GM21825 (cell line): ENCODE measurements at regions not wholly inside any gene's neighbourhood (a gene's known extent, or its start where the extent isn't known, plus 50 kb on each side); places are given as distances from the start of the nearest gene placed in this dataset.
"Not testable (repeated sequence)": the region's sequence is repeated elsewhere in the genome, so short reads cannot be mapped to it uniquely, and the experiment has no call there.

Experiments used
- ATAC-seq: cut with Tn5 transposase; IDR thresholded peaks from one replicate; pipeline ENCODE4 v1.9.1; 2021; ENCODE audit warnings: mild to moderate bottlenecking, moderate library complexity; ENCODE audit not compliant: unreplicated experiment

DNA sequence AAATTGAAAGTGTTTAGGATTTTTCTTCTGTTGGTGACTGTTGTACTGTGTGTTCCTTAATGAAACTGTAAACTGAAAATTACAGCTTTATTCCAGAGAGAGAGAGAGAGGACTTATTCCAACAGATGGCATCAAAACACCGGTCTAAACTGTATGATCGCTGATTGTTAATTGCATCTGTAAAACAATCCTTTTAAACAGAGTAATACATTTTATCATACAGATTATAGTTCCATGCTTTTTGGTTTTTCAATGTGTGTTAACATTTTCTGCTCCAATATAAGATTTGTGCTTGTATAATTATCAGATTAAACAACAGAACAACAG, 289.7 kb upstream of the DNAJC19 start:
- no peak for ATAC-seq

GRCh38 chr3:181278468-181279238, 289.1 kb upstream of the DNAJC19 start:
- ATAC-seq, result no peak

GRCh38 chr3:181276358-181276896, 286.9 kb upstream of the DNAJC19 start:
- no peak for ATAC-seq

DNA sequence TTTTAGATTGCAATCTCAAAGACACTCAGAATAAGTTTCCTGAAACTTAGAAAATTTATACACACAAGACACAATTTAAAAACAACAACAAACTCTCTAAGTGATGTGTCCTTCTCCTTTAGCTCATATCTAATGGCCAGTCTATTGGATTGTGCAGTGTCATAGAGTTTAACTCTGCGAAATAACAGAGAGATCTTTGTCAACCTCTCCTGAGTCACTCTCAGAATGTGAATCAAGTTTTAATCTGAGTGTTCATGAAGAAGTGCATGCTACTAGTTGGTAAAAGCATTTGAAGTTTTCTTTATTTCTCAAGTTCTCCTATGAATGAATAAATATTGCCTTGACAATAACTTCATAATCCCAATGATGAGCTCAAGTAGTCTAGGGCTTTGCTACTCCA, 284.5 kb upstream of the DNAJC19 start:
- no peak for ATAC-seq

GRCh38 chr3:181267312-181267711, 277.8 kb upstream of the DNAJC19 start:
- no peak for ATAC-seq

DNA sequence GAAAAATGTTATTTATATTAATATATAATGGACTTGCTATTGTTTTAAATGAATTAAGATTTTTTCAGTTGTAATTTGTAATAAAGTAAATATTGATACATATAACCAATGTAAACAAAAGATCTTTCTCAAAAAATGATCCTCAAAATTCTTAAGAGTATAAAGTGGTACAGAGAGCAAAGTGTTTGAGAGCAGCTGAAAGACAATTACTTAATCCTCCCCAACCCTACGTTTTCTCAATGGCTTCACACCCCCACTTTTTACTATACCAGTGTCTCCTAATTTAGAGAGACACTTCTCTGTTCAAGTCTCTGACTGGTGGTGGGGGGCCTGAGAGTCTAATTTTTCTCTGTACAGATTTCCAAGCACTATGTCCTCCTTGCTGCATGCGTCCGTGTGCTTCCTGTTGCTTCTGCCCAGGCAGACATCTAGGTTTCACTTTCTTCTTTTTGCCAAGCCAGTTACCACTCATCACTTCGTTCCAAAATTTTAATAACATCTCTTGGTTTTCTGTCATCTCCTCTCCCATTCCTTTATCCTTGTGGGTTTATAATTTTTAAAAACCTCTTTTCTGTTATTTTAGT, 276.3 kb upstream of the DNAJC19 start:
- ATAC-seq, result peak; percentile 90

GRCh38 chr3:181264486-181264885, 274.9 kb upstream of the DNAJC19 start:
- ATAC-seq, result no peak

GRCh38 chr3:181253796-181254195, 264.3 kb upstream of the DNAJC19 start:
- no peak for ATAC-seq

- ATAC-seq, result no peak
Measured at GRCh38 chr3:181252631-181253030, 263.1 kb upstream of the DNAJC19 start.

DNA sequence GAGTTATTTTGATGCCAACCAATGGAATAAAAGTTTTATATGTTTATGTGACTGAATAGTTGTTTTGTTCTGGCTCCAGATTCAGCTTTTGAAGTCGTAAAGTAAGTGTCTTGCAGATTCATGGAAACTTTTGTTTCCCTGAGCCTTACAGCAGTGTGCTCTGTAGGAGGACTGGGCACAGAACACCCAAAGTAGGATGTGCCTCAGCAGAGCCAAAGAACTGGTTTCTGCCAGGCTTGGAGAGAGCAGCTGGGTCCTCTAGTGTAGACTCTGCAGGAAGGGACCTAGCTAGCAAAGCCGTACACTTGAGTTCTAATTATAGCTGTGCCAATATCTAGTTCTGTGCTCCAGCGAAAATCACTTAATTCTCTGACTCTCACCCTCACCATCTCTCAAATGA, 261.2 kb upstream of the DNAJC19 start:
- ATAC-seq, result no peak

DNA sequence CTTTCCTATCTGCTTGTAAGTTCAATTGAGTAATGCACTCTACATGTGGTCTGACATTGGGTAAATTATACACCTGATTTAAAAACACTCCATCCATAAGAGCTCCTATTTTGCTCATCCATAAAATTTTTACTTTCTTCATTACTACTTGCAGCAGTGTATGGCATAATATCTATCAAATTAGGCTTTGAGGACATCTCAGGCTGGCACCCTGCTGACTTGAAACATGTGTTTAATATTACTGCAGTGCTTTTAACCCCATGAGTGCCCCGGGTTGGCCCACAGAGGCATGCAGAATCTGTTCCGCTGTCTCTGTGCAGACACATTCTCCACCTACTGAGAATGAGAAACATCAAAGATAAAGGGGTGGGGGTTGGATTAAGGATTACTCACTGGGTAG, 249.9 kb upstream of the DNAJC19 start:
- ATAC-seq, result no peak

GRCh38 chr3:181230258-181230657, 240.7 kb upstream of the DNAJC19 start:
- ATAC-seq, result no peak

DNA sequence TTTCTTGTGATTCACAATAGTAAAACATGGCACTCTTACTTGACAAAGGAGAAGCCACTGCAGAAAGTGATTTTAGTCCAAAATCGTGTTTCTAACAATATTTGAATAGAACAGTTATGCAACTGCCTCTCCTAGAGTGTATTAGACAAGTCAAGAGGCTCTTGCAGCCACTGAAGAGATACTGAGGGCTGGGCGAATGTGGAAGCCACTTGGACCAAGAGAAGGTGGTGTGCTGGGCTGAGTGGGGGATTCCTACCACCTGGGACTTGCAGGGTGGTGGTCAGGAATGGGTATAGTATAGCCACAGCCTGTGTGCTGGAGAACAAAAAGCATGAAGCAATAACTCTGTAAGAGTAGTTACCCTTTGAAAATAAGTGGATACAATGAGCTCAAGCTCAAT, 223.8 kb upstream of the DNAJC19 start:
- ATAC-seq, result no peak

GRCh38 chr3:181212271-181212670, 222.7 kb upstream of the DNAJC19 start:
- ATAC-seq, result no peak

GRCh38 chr3:181210275-181210674, 220.7 kb upstream of the DNAJC19 start:
- no peak for ATAC-seq

GRCh38 chr3:181189556-181189955, 200.0 kb upstream of the DNAJC19 start:
- ATAC-seq, result no peak

GRCh38 chr3:181183764-181184163, 194.2 kb upstream of the DNAJC19 start:
- ATAC-seq, result no peak

DNA sequence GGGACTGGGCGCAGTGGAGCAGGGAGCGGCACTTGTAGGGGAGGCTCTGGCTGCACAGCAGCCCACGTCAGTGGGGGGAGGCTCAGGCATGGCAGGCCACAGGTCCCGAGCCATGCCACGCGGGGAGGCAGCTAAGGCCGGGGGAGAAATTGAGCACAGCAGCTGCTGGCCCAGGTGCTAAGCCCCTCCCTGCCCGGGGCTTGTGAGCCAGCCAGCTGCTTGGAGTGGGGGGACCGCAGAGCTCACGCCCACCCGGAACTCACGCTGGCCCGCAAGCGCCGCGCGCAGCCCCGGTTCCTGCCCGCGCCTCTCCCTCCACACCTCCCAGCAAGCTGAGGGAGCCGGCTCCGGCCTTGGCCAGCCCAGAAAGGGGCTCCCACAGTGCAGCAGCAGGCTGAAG, 193.5 kb upstream of the DNAJC19 start:
- ATAC-seq, result not testable (repeated sequence)

- ATAC-seq, result no peak
Measured at GRCh38 chr3:181178991-181179390, 189.5 kb upstream of the DNAJC19 start.

GRCh38 chr3:181176601-181177000, 187.1 kb upstream of the DNAJC19 start:
- no peak for ATAC-seq

DNA sequence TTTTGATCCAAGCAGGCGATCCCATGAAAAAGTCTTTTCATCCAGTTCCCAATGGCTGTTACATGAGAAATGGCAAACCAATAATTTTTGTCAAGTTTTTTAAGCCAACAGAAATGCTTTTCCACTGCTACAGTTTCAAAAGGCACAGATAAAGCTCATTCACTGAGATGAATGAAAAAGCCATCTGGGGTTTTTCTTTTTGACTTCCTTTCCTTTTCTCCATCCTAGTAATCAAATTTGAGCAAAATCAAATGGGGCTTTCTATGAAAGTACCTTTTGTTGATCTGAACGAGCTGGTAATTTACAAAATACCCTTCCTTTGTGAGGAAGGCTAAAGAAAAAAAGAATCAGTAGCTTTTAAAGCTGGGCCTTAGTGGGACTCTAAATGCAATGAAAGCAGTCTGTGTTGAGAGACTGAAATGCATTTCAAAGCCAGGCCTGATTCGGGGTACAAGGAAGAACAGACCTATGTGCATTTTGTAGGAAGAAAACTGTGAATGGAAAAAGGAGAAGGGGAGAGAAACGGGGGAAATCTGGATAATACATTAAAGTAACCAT, 185.2 kb upstream of the DNAJC19 start:
- ATAC-seq, result no peak

- no peak for ATAC-seq
Measured at GRCh38 chr3:181174022-181174421, 184.5 kb upstream of the DNAJC19 start.
